Prostate gland (tissue), 2 donors: ENCODE measurements at regions not wholly inside any gene's neighbourhood (a gene's known extent, or its start where the extent isn't known, plus 50 kb on each side); places are given as distances from the start of the nearest gene placed in this dataset.

Experiments used
- DNase-seq: peaks from one replicate; pipeline ENCODE4 v3.0.0-alpha.2; 2019; ENCODE audit warnings: low spot score
- H3K27ac ChIP-seq, 2 donors: fragments of 200-600 bp; sonication (generic); 2 replicates each; pipeline ENCODE4 v1.5.1; 2017 to 2019
- H3K27me3 ChIP-seq: fragments of 200-600 bp; sonication (generic); replicated peaks from 2 replicates; pipeline ENCODE4 v1.5.1; 2019; ENCODE audit not compliant: insufficient read depth
- H3K36me3 ChIP-seq, 2 donors: fragments of 200-600 bp; sonication (generic); 1 replicate in 1 of 2; 2 replicates in 1 of 2; pipeline versions ENCODE4 v1.5.1 to v1.8.1; 2017 to 2019
- H3K4me1 ChIP-seq: fragments of 200-600 bp; sonication (generic); replicated peaks from 2 replicates; pipeline ENCODE4 v1.5.1; 2019
- H3K4me3 ChIP-seq, 2 donors: fragments of 200-600 bp; sonication (generic); 2 replicates each; pipeline ENCODE4 v1.5.1; 2017 to 2019
- H3K9me3 ChIP-seq: fragments of 200-600 bp; sonication (generic); 2 replicates; pipeline ENCODE4 v1.5.1; 2017
- CTCF ChIP-seq, 4 experiments: fragments of 200-600 bp in 2 of 4; fragments of 450-650 bp in 2 of 4; sonication (generic) in 2 of 4; IDR thresholded peaks; 1 replicate in 3 of 4; 2 replicates in 1 of 4; pipeline ENCODE4 v1.5.1; 2016 to 2019; ENCODE audit warnings: antibody characterized with exemption in 4 of 4, mild to moderate bottlenecking in 2 of 4, moderate library complexity in 2 of 4
- POLR2A ChIP-seq: fragments of 450-650 bp; IDR thresholded peaks from one replicate; pipeline ENCODE4 v1.6.1; 2016; ENCODE audit warnings: antibody characterized with exemption, mild to moderate bottlenecking
- POLR2AphosphoS5 ChIP-seq: sonication (generic); formaldehyde crosslinking; IDR thresholded peaks from one replicate; pipeline ENCODE4 v1.6.1; 2017; ENCODE audit warnings: antibody characterized with exemption
- WGBS: methylation state at CpG from one replicate; pipeline ENCODE4 v1.1.5; 2018; 5-methylcytosine and 5-hydroxymethylcytosine counted together
- intact Hi-C: fragments of 100-400 bp; cut with DNase I; formaldehyde crosslinking; loops from one replicate; pipeline ENCODE4 v1.14.2; 2022

- intact Hi-C loops: no loop called here
Measured at GRCh38 chr20:39654171-39654570, 692.0 kb downstream of the DHX35 start.

GRCh38 chr20:39651645-39652325 is 689.6 kb downstream of the DHX35 start:
- no peak overlapping the region for H3K4me3 ChIP-seq
- no peaks in the 10 kb centered on the region for H3K4me1 ChIP-seq
- H3K9me3 ChIP-seq: no peaks in the 10 kb centered on the region
- intact Hi-C loops: no loop called here
- TF ChIP-seq CTCF (IDR thresholded peaks at IDR 0.05) (no peak), POLR2AphosphoS5 (no peak), POLR2A (no peak)
- H3K27me3 ChIP-seq: no peaks in the 10 kb centered on the region
- H3K27ac ChIP-seq: no peak overlapping the region
- H3K36me3 ChIP-seq: no peaks in the 10 kb centered on the region
- DNase-seq: no peak
- WGBS: 86% methylated on average over 9 of the region's 9 CpGs

More at GRCh38 chr20:39654171-39654570, 692.0 kb downstream of the DHX35 start:
- H3K4me1 ChIP-seq: no peaks in the 10 kb centered on the region
- no peak overlapping the region for H3K4me3 ChIP-seq
- H3K27me3 ChIP-seq: no peaks in the 10 kb centered on the region
- H3K36me3 ChIP-seq: no peaks in the 10 kb centered on the region
- 23% methylated on average over 4 of the region's 4 CpGs for WGBS
- no peak overlapping the region for H3K27ac ChIP-seq
- no peak for DNase-seq
- no peaks in the 10 kb centered on the region for H3K9me3 ChIP-seq
- no peak for TF ChIP-seq POLR2AphosphoS5
- TF ChIP-seq POLR2A: no peak
- TF ChIP-seq CTCF (IDR thresholded peaks at IDR 0.05): no peak

DNA sequence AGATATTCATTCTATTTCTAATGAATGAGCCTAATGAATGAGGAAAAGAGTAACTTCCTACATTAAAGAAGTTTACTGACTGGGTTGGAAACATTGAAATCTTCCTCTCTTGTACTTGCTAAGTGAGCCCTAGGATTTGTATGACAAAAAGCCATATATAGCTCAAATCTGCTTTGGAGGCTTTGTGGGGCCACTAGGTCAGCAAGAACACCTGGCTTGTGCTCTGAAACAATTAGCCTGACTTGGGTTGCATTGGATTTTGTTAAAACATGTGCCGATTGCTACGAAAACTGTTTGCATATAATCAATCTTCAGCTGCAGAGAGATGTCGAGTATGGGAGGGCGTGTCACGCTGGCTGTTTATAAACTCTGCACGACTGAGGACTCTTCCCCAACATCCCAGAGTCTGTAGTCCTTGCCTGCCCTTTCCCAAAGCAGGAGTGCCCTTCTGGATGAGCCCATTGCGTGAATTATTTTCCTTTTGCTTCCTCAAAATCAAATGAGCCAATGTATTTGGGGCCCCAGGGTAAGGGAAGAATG is 684.8 kb downstream of the DHX35 start:
- intact Hi-C loops: no loop called here
- no peak for DNase-seq
- Histone ChIP-seq H3K9me3 (no peaks in the 10 kb centered on the region), H3K27ac (no peak overlapping the region), H3K36me3 (no peaks in the 10 kb centered on the region), H3K4me1 (no peaks in the 10 kb centered on the region), H3K27me3 (no peaks in the 10 kb centered on the region), H3K4me3 (no peak overlapping the region)
- no peak for TF ChIP-seq POLR2A
- TF ChIP-seq CTCF (IDR thresholded peaks at IDR 0.05): no peak
- 81% methylated on average over 7 of the region's 7 CpGs for WGBS

- 10% methylated on average over 3 of the region's 3 CpGs for WGBS
- TF ChIP-seq POLR2AphosphoS5 (no peak), CTCF (IDR thresholded peaks at IDR 0.05) (no peak), POLR2A (no peak)
- Histone ChIP-seq H3K4me3 (no peak overlapping the region), H3K36me3 (no peaks in the 10 kb centered on the region), H3K27me3 (no peaks in the 10 kb centered on the region), H3K4me1 (no peaks in the 10 kb centered on the region), H3K9me3 (no peaks in the 10 kb centered on the region), H3K27ac (no peak overlapping the region)
- intact Hi-C loops: no loop called here
- no peak for DNase-seq
Measured at GRCh38 chr20:39645131-39645530, 683.0 kb downstream of the DHX35 start.

GRCh38 chr20:39643292-39643691 is 681.1 kb downstream of the DHX35 start:
- H3K4me1 ChIP-seq: no peaks in the 10 kb centered on the region
- intact Hi-C loops: no loop called here
- 38% methylated on average over 1 of the region's 1 CpG for WGBS
- H3K36me3 ChIP-seq: no peaks in the 10 kb centered on the region
- TF ChIP-seq POLR2AphosphoS5 (no peak), CTCF (IDR thresholded peaks at IDR 0.05) (no peak), POLR2A (no peak)
- H3K27me3 ChIP-seq: no peaks in the 10 kb centered on the region
- no peak overlapping the region for H3K4me3 ChIP-seq
- no peak for DNase-seq
- H3K27ac ChIP-seq: no peak overlapping the region
- no peaks in the 10 kb centered on the region for H3K9me3 ChIP-seq
